ENCODE measurements at regions not wholly inside any gene's neighbourhood (a gene's known extent, or its start where the extent isn't known, plus 50 kb on each side); places are given as distances from the start of the nearest gene placed in this dataset.

DNA sequence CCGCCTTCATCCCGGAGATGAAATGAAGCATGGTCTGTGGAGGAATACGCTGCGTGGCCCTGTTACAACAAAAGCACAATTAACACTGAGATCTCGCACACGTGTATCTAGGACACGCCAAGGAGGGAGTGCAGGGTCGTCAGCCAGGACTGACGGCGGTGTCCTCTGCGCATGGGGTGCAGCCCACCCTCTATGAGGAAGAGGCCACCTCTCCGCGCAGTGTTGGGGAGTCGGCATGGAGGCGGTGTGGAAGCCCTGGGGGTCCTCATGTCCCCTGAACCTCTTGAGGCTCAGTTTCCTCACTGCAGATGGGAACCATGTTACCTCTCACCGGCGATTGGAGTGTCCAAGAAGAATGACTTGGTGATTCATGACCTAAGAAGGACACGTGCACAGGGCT lies 86.0 kb upstream of the ZNF236 start:
- Mint-ChIP-seq H3K4me3 (no peak overlapping the region), H3K27me3 (peaks cover 32% of the 10 kb centered on the region), H3K9me3 (peaks cover 3% of the 10 kb centered on the region), H3K4me1 (peaks cover 8% of the 10 kb centered on the region), H3K36me3 (no peaks in the 10 kb centered on the region), H3K27ac (no peak overlapping the region)
- no peak for DNase-seq

DNA sequence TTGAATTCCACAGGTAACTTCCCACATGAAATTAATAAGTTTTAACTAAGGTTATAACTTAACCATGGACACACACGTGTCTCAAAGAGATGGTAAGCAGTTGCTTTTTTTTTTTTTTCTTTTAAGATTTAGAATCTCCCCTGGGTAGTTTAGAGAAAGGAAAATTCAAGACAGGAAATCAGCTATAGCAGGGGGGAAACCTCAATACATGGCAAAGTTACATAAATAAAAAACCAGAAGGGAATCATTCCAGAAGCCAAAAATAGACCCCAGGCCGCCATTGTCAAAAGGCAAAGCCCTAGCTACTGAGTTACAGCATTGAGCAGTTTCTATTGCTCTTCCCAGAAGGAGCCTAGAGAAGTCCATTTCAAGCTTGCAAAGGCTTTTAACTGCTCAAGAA lies 91.5 kb upstream of the ZNF236 start:
- peaks cover 17% of the 10 kb centered on the region for H3K9me3 Mint-ChIP-seq
- no peak for DNase-seq
- peaks cover 31% of the 10 kb centered on the region for H3K27me3 Mint-ChIP-seq
- no peak overlapping the region for H3K4me3 Mint-ChIP-seq
- no peak overlapping the region for H3K27ac Mint-ChIP-seq
- peaks cover 3% of the 10 kb centered on the region for H3K4me1 Mint-ChIP-seq
- no peaks in the 10 kb centered on the region for H3K36me3 Mint-ChIP-seq

DNA sequence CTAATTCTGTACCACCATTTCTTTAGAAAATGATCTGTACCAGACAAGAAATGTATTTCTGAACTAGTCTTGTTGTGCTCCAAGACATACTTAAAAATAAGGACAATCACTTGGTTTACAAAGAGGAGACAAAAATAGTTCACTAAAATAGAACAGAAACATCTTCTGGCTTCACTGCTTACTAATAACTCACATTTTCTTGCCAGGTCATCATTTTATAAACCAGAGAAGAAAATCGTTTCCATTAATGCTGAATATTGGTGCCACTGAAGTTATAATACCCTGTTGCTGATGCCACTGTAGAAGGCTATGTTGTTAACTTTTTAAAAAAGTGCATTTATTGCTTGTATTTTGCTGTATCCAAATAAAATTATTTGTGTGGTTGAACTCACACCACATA lies 94.8 kb upstream of the ZNF236 start:
- H3K9me3 Mint-ChIP-seq: peaks cover 17% of the 10 kb centered on the region
- no peaks in the 10 kb centered on the region for H3K36me3 Mint-ChIP-seq
- no peak overlapping the region for H3K27ac Mint-ChIP-seq
- H3K4me1 Mint-ChIP-seq: peaks cover 7% of the 10 kb centered on the region
- H3K27me3 Mint-ChIP-seq: peaks cover 42% of the 10 kb centered on the region
- no peak for DNase-seq
- H3K4me3 Mint-ChIP-seq: no peak overlapping the region

DNA sequence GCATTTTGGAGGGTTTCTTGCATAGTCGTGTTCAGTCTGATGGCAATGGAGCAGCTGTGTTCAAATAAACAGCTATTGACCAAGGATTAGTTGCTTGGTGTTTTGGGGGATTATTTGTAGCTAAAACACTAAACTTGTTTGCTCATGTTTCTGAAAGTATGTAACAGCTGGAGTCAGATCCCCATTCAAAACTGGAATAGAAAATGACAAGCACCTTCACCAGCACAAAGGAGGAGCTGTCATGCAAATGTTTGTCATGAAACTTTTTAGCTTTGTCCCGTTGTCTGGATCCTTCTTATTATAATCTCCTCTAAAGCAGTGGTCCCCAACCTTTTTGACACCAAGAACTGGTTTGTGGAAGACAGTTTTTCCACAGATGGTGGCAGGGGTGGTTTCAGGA lies 96.9 kb upstream of the ZNF236 start:
- no peak overlapping the region for H3K27ac Mint-ChIP-seq
- no peak overlapping the region for H3K4me3 Mint-ChIP-seq
- H3K9me3 Mint-ChIP-seq: peaks cover 17% of the 10 kb centered on the region
- no peaks in the 10 kb centered on the region for H3K36me3 Mint-ChIP-seq
- no peak for DNase-seq
- H3K27me3 Mint-ChIP-seq: peaks cover 37% of the 10 kb centered on the region
- peaks cover 23% of the 10 kb centered on the region for H3K4me1 Mint-ChIP-seq

DNA sequence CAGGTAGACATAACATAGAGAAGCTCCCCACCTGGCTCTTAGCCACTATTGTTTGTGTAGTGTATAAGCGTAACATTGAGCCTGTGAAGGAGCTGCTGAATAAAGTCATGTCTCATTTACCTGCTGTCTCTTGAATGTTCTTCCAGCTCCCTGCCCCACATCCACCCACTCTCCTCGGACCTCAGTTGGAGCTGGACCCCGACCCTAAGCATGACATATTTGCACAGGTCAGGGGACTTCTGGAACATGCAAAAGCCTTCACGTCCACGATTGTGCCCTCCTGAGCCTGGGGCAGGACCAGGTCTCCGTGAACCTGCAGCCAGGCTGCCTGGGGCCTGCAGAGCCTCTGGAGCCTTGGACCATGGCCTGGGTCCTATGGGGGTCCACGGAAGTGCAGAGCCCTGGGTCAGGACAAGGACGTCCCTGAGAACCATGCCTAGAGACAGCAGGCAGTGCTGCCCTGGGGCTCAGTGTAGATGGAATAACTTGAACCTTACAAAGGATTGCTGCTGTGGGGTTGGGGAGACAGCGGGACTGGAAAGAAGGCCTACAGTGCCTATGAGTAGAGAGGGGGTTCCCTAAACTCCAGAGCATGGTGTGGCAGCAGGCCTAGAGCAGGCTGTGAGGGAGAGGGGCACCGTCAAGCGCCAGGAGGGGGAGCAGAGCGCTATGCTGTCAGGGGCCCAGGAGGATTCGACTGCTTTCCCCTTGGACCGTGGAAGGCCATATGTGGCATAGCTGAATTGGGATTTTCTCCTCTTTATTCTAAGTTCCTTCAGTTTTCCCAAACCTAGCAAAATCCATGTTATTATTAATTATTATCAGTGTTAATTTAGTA lies 99.9 kb upstream of the ZNF236 start:
- Mint-ChIP-seq H3K9me3 (no peaks in the 10 kb centered on the region), H3K36me3 (no peaks in the 10 kb centered on the region), H3K4me1 (peaks cover 32% of the 10 kb centered on the region), H3K27me3 (peaks cover 51% of the 10 kb centered on the region), H3K27ac (no peak overlapping the region), H3K4me3 (no peak overlapping the region)
- no peak for DNase-seq

DNA sequence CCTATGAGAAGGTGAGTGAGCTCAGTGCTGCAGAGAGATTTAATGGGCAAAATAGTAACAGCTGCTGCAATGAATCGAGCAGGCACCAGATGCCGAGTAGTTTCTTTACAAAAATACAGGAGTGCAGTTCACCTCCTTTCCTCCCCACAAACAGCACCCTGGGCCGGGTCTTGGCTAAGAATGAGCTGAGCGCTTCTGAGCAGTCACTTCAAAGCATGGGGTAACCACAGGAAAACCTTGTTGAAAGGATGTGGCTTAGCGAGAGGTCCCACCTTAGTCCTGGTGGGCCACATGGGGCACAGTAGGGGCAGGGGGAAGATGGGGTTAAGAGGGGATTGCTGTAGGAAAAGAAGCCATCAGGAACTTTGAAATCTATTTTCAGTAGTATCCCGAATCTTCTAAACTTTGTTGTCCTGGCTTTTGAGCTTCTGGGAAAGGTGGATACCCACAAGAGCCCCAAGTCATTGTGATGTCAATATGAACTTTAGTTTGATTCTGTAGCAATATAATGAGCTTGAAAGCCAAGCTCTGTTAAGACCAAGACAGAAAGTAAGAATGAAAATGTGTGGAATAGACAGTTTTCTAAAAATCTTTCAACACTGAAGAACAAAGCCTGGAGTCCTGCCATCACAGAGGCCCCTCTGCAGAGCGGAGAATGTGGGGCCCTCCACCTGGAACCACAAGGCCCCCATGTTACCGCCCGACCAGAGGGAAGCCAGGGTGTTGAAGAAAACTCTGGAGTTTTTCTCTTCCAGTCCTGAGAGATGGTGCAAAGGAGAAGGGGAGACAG lies 101.0 kb upstream of the ZNF236 start:
- peak; percentile 73 for DNase-seq
- Mint-ChIP-seq H3K36me3 (no peaks in the 10 kb centered on the region), H3K9me3 (no peaks in the 10 kb centered on the region), H3K27ac (peak overlapping the region; percentile 69), H3K4me1 (peaks cover 32% of the 10 kb centered on the region), H3K4me3 (peak overlapping the region; percentile 48), H3K27me3 (peaks cover 51% of the 10 kb centered on the region)

DNA sequence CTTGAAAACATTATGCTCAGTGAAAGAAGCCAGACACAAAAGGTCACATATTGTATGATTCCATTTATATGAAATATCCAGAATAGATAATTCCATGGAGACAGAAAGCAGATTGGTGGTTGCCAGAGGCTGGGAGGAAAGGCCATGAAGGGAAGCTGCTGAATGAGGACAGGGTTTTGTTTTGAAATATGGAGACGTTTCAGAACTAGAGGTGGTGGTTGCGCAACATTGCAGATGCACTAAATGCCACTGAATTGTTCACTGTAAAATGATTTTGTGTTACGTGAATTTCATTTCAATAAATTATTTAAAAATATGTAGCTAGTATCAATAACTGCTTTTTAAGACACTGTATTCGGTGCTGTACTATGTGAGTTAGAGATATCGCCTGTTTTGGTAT lies 101.7 kb upstream of the ZNF236 start:
- Mint-ChIP-seq H3K9me3 (no peaks in the 10 kb centered on the region), H3K4me3 (peak overlapping the region; percentile 48), H3K27me3 (peaks cover 46% of the 10 kb centered on the region), H3K27ac (no peak overlapping the region), H3K4me1 (peaks cover 32% of the 10 kb centered on the region), H3K36me3 (no peaks in the 10 kb centered on the region)
- DNase-seq: no peak

DNA sequence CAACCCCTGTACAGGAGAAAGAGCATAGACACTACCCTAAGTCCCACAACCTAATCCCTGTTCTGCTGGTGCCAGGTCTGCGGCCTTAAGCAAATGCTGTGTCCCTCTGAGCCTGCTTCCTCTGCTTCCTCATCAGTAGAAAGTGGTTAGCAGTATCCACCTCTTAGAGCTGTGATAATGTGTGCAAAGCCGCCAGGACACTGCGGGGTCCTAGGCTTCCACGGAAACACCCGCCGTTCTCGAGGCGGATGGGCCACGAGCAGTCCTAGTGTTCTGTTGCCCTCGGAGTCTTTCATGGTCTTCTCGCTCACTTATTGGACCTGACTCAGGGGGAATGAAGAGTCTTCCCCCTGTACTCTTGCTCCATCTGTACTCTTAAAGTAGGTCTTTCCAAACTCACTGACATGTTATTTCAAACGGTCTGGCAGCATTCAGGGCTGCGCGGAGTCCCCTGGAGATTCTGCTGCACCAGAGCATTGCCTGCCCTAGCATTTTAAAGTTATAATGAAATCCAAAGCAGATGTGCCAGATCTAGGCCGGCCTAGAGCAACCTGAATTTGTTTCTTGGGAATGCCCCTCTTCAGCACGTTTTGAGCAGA lies 107.2 kb upstream of the ZNF236 start:
- no peak for DNase-seq
- H3K27me3 Mint-ChIP-seq: peaks cover 34% of the 10 kb centered on the region
- no peak overlapping the region for H3K4me3 Mint-ChIP-seq
- H3K4me1 Mint-ChIP-seq: peaks cover 5% of the 10 kb centered on the region
- H3K27ac Mint-ChIP-seq: no peak overlapping the region
- no peaks in the 10 kb centered on the region for H3K9me3 Mint-ChIP-seq
- H3K36me3 Mint-ChIP-seq: no peaks in the 10 kb centered on the region

DNA sequence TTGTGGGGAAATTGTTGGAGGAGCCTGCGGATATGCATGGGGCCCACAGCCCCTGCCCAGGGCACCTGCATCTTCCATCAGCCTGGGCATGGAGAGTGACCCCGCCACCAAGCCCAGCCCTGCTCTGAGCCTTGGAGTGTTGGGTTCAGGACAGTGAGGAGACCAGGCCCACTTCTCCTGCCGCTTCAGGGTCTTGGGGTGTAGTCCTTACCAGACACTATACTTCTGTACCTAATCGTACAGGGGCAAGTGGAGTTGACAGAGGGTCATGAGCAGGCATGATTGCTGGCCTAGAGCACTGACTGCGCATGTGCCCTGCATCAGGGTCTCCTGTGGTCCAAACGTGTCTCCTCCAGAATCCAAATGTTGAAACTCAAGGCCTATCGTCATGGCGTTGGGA lies 108.9 kb upstream of the ZNF236 start:
- no peak for DNase-seq
- no peak overlapping the region for H3K27ac Mint-ChIP-seq
- peaks cover 22% of the 10 kb centered on the region for H3K27me3 Mint-ChIP-seq
- no peaks in the 10 kb centered on the region for H3K36me3 Mint-ChIP-seq
- no peaks in the 10 kb centered on the region for H3K9me3 Mint-ChIP-seq
- no peaks in the 10 kb centered on the region for H3K4me1 Mint-ChIP-seq
- no peak overlapping the region for H3K4me3 Mint-ChIP-seq

DNA sequence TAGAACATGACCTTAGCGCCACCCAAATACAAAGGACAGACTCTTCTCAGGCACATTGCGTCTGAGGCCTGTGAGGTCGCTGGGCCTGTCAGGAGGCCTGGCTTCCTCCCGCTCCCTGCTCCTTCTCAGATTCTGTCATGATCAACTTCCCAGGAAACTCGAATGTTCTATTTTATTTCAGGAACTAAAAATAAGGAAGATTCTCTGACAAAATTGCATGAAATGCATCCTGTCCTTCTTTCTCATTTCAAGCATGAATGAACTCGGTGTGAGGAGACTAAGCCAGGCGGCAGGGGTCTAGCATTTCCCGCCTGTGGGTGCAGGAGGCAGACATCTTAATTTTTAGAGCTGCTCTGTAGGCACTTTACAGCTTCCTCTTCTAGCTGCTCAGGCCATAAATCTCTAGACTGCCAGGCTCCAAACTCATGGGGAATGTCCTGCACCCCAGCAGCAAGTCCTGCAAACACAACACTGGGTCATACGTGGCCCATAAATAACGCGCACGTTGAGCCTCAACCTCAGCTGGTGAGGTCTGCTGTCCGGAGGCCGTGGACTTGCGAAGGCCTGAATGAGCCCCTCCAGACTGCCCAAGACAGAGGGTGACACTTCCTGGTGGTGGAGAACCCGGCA lies 109.7 kb upstream of the ZNF236 start:
- Mint-ChIP-seq H3K27me3 (peaks cover 14% of the 10 kb centered on the region), H3K4me3 (no peak overlapping the region), H3K4me1 (no peaks in the 10 kb centered on the region), H3K36me3 (no peaks in the 10 kb centered on the region), H3K9me3 (no peaks in the 10 kb centered on the region), H3K27ac (no peak overlapping the region)
- DNase-seq: no peak

DNA sequence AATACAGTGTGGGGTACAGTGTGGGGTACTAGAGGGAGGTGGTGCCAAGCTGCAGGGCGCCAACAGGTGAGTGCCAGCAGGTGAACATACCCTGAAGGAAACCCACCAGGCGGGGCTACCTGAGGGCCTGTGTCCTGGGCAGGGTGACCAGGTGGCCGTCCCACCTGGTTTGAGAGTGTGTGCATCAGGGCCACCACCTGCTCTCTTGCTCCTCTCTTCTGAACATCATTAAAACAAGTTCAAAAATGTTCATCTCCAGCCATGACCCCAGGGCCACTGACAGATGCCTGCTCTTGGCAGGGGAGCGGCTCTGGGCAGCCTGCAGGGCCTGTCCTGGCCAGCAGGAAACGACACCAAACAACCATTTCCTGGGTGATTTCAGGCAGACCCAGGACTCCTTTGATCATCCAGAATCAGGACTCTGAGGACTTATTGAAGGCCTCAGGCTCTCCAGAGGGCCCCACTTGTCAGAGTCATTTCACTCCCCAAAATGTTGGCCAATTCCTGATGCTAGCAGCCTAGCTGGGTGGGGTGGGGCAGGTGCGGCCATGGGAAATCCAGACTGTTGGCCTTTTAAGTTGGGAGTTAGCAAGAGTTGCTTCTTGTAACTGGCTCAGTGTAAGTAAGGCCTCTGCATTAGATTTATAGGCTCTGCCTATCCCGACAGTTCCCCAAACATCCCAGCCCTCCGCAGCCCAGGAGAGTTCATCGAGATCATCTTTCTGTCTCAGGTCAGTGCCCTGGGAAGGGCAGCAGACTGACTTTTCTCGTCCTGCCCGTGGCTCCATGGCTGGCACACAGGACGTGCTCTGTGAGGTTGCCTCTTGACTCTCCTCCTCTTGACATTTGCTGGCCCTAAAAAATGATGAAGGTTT lies 111.5 kb upstream of the ZNF236 start:
- DNase-seq: no peak
- H3K4me3 Mint-ChIP-seq: no peak overlapping the region
- H3K27ac Mint-ChIP-seq: no peak overlapping the region
- H3K9me3 Mint-ChIP-seq: no peaks in the 10 kb centered on the region
- peaks cover 18% of the 10 kb centered on the region for H3K27me3 Mint-ChIP-seq
- H3K36me3 Mint-ChIP-seq: no peaks in the 10 kb centered on the region
- no peaks in the 10 kb centered on the region for H3K4me1 Mint-ChIP-seq

DNA sequence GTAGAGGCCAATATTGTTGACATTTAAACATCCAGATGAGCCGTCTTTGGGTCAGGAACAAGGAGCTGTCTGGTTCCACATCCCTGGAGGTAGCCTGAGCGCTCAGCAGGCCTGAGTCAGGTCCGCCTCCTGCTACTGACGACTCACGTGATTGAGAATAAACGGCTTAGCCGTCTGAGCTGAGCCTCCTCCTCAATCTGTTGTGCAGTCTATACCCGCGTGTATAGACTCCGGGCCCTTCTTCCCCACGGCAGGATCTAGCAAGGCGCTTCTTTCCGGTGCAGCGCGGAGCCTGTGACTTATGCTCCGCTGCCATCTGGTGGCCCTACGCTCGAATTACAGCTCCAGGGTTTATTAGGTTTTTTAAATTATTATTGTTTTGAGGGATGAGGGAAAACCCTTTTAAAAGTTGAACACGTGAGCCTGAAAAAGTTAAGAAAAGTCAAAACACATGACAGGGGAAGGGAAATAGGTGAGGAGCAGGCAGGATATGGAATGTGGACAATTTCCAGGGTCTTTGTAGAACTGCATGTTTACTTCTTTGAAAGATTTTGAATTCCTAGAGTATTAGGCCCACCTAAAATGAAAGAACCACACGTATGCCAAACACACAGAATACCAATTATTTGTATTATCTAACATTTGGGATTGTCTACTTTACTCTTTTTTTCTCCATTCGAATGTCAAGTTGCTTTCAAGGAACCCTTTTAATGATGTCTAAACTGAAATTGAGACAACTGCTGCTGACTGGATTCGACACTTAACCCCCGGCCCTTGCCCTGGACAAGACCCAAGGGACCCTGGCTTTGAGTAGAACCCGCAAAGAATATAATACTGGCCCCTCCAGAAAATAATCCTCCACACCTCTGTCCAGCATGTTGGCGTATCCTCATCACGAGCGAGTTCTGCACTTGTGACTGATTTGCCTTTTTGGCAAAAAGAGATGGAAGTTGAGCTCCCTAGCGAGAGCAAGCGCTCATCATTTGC lies 112.4 kb upstream of the ZNF236 start:
- H3K9me3 Mint-ChIP-seq: no peaks in the 10 kb centered on the region
- H3K27ac Mint-ChIP-seq: no peak overlapping the region
- no peaks in the 10 kb centered on the region for H3K4me1 Mint-ChIP-seq
- H3K4me3 Mint-ChIP-seq: no peak overlapping the region
- H3K36me3 Mint-ChIP-seq: no peaks in the 10 kb centered on the region
- peak; percentile 48 for DNase-seq
- peaks cover 18% of the 10 kb centered on the region for H3K27me3 Mint-ChIP-seq

DNA sequence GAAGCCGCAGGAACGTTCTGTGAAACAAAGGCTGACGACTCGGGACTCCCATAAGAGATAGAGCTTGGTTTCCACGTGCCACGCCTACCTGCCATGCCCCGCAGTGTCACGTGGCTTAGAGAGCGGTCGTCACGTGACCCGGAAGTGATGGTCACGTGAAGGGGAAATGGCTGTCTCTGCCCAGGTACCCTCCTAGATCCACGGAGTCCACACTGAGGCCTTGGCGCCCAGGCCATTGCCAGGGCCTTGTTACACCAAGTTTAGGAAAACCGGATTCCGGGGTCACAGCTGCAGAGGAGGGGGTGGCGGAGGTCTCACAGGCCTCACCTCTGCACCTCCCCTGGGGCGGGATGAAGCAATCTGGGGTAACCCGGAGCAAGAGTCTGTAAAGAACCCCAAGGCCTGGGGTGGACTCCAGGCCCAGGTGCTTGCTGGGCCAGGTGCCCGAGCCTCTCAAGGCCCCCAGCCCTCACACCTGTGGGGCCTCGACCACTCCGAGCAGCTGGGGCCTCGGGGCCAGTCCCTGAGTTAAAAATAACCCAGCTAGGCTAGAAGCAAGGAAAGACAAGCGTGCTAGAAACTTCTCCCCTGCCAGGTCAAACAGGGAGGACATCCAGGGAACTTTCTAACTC lies 113.5 kb upstream of the ZNF236 start:
- Mint-ChIP-seq H3K9me3 (no peaks in the 10 kb centered on the region), H3K27ac (no peak overlapping the region), H3K4me1 (no peaks in the 10 kb centered on the region)

More for the DNA sequence above, 113.5 kb upstream of the ZNF236 start:
- Mint-ChIP-seq H3K4me3 (no peak overlapping the region), H3K27me3 (peaks cover 13% of the 10 kb centered on the region), H3K36me3 (no peaks in the 10 kb centered on the region)
- DNase-seq: no peak
